ENCODE measurements at regions not wholly inside any gene's neighbourhood (a gene's known extent, or its start where the extent isn't known, plus 50 kb on each side); places are given as distances from the start of the nearest gene placed in this dataset.

DNA sequence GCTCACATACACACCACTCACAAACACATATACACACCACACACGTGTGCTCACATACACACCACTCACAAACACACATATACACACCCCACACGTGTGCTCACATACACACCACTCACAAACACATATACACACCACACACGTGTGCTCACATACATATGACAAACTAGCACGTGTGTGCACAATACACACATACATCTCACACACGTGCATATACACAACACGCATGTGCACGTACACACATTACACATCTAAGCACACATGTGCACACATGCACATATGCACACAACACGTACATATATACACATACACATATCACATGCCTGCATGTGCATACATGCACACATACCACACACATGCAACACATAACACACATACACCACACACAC is 78.3 kb upstream of the FOXK1 start:
- TF ChIP-seq, protein P1, sequence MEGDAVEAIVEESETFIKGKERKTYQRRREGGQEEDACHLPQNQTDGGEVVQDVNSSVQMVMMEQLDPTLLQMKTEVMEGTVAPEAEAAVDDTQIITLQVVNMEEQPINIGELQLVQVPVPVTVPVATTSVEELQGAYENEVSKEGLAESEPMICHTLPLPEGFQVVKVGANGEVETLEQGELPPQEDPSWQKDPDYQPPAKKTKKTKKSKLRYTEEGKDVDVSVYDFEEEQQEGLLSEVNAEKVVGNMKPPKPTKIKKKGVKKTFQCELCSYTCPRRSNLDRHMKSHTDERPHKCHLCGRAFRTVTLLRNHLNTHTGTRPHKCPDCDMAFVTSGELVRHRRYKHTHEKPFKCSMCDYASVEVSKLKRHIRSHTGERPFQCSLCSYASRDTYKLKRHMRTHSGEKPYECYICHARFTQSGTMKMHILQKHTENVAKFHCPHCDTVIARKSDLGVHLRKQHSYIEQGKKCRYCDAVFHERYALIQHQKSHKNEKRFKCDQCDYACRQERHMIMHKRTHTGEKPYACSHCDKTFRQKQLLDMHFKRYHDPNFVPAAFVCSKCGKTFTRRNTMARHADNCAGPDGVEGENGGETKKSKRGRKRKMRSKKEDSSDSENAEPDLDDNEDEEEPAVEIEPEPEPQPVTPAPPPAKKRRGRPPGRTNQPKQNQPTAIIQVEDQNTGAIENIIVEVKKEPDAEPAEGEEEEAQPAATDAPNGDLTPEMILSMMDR (tag by site-specific recombination; IDR thresholded peaks at IDR 0.05) = no peak
- no peak for TF ChIP-seq ZNF114 (tag by site-specific recombination; IDR thresholded peaks at IDR 0.05)
- TF ChIP-seq, protein P2, sequence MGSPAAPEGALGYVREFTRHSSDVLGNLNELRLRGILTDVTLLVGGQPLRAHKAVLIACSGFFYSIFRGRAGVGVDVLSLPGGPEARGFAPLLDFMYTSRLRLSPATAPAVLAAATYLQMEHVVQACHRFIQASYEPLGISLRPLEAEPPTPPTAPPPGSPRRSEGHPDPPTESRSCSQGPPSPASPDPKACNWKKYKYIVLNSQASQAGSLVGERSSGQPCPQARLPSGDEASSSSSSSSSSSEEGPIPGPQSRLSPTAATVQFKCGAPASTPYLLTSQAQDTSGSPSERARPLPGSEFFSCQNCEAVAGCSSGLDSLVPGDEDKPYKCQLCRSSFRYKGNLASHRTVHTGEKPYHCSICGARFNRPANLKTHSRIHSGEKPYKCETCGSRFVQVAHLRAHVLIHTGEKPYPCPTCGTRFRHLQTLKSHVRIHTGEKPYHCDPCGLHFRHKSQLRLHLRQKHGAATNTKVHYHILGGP (tag by site-specific recombination; IDR thresholded peaks at IDR 0.05) = no peak
- no peak for TF ChIP-seq ZNF223 (tag by site-specific recombination; IDR thresholded peaks at IDR 0.05)
- TF ChIP-seq, protein P3, sequence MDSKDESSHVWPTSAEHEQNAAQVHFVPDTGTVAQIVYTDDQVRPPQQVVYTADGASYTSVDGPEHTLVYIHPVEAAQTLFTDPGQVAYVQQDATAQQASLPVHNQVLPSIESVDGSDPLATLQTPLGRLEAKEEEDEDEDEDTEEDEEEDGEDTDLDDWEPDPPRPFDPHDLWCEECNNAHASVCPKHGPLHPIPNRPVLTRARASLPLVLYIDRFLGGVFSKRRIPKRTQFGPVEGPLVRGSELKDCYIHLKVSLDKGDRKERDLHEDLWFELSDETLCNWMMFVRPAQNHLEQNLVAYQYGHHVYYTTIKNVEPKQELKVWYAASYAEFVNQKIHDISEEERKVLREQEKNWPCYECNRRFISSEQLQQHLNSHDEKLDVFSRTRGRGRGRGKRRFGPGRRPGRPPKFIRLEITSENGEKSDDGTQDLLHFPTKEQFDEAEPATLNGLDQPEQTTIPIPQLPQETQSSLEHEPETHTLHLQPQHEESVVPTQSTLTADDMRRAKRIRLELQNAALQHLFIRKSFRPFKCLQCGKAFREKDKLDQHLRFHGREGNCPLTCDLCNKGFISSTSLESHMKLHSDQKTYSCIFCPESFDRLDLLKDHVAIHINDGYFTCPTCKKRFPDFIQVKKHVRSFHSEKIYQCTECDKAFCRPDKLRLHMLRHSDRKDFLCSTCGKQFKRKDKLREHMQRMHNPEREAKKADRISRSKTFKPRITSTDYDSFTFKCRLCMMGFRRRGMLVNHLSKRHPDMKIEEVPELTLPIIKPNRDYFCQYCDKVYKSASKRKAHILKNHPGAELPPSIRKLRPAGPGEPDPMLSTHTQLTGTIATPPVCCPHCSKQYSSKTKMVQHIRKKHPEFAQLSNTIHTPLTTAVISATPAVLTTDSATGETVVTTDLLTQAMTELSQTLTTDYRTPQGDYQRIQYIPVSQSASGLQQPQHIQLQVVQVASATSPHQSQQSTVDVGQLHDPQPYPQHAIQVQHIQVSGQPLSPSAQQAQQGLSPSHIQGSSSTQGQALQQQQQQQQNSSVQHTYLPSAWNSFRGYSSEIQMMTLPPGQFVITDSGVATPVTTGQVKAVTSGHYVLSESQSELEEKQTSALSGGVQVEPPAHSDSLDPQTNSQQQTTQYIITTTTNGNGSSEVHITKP (tag by site-specific recombination; IDR thresholded peaks at IDR 0.05) = no peak
- TF ChIP-seq ZNF76 (tag by site-specific recombination; IDR thresholded peaks at IDR 0.05; ENCODE audit: borderline replicate concordance, low read depth) = no peak
- TF ChIP-seq, protein P4, sequence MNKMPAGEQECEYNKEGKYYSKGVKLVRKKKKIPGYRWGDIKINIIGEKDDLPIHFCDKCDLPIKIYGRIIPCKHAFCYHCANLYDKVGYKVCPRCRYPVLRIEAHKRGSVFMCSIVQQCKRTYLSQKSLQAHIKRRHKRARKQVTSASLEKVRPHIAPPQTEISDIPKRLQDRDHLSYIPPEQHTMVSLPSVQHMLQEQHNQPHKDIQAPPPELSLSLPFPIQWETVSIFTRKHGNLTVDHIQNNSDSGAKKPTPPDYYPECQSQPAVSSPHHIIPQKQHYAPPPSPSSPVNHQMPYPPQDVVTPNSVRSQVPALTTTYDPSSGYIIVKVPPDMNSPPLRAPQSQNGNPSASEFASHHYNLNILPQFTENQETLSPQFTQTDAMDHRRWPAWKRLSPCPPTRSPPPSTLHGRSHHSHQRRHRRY (tag by site-specific recombination; IDR thresholded peaks at IDR 0.05) = no peak
- TF ChIP-seq ZNF354C (tag by site-specific recombination; IDR thresholded peaks at IDR 0.05; ENCODE audit: borderline replicate concordance, low read depth) = no peak
- no peak for TF ChIP-seq YY1 (tag by site-specific recombination; IDR thresholded peaks at IDR 0.05)

Measured in HEK293 (cell line).